Tibial nerve (tissue), 4 donors: ENCODE measurements at regions not wholly inside any gene's neighbourhood (a gene's known extent, or its start where the extent isn't known, plus 50 kb on each side); places are given as distances from the start of the nearest gene placed in this dataset.
"Not testable (repeated sequence)": the region's sequence is repeated elsewhere in the genome, so short reads cannot be mapped to it uniquely, and the experiment has no call there.

Source experiments
- DNase-seq, 2 donors: peaks; one replicate each; pipeline ENCODE4 v3.0.0-alpha.2; 2019; ENCODE audit warnings: low spot score in 2 of 2
- H3K27ac ChIP-seq, 4 donors: fragments of 200-600 bp; sonication (generic) in 3 of 4; one replicate each; pipeline ENCODE4 v1.5.1; 2017 to 2019; ENCODE audit warnings: mild to moderate bottlenecking in 1 of 4
- H3K27me3 ChIP-seq, 2 donors: fragments of 200-600 bp; sonication (generic) in 1 of 2; one replicate each; pipeline versions ENCODE4 v1.5.1 to v1.6.0; 2017 to 2019
- H3K36me3 ChIP-seq, 3 donors: fragments of 200-600 bp; sonication (generic); one replicate each; pipeline ENCODE4 v1.5.1; 2018 to 2019
- H3K4me1 ChIP-seq, 4 donors: fragments of 200-600 bp; sonication (generic) in 3 of 4; one replicate each; pipeline ENCODE4 v1.5.1; 2017 to 2019
- H3K4me3 ChIP-seq, 4 donors: fragments of 200-600 bp; sonication (generic) in 3 of 4; one replicate each; pipeline ENCODE4 v1.5.1; 2017 to 2019; ENCODE audit warnings: mild to moderate bottlenecking in 1 of 4, moderate library complexity in 1 of 4
- H3K9me3 ChIP-seq, 4 donors: fragments of 200-600 bp; sonication (generic) in 3 of 4; one replicate each; pipeline ENCODE4 v1.5.1; 2017 to 2019
- CTCF ChIP-seq, 5 experiments: fragments of 200-600 bp in 3 of 5; fragments of 450-650 bp in 2 of 5; sonication (generic) in 3 of 5; IDR thresholded peaks; one replicate each; pipeline ENCODE4 v1.5.1; 2016 to 2019; ENCODE audit warnings: antibody characterized with exemption in 5 of 5, mild to moderate bottlenecking in 3 of 5, moderate library complexity in 2 of 5
- EP300 ChIP-seq, 2 donors: sonication (generic); formaldehyde crosslinking; IDR thresholded peaks; one replicate each; pipeline ENCODE4 v1.6.1; 2017; ENCODE audit warnings: antibody characterized with exemption in 2 of 2, mild to moderate bottlenecking in 1 of 2
- POLR2A ChIP-seq, 2 donors: fragments of 450-650 bp; IDR thresholded peaks; one replicate each; pipeline ENCODE4 v1.6.1; 2017; ENCODE audit warnings: antibody characterized with exemption in 2 of 2, mild to moderate bottlenecking in 2 of 2, moderate library complexity in 2 of 2
- WGBS, 2 donors: methylation state at CpG; one replicate each; pipeline ENCODE4 v1.1.5; 2018; 5-methylcytosine and 5-hydroxymethylcytosine counted together

- H3K4me1 ChIP-seq: peaks cover 0 to 9% (median 0%) of the 10 kb centered on the region in 4 donors
- TF ChIP-seq POLR2A (IDR thresholded peaks at IDR 0.05) (no peak), EP300 (IDR thresholded peaks at IDR 0.05) (no peak), CTCF (IDR thresholded peaks at IDR 0.05) (no peak)
- no peaks in the 10 kb centered on the region for H3K9me3 ChIP-seq
- DNase-seq: no peak
- H3K36me3 ChIP-seq: no peaks in the 10 kb centered on the region
- H3K4me3 ChIP-seq: peak overlapping the region in 1 of 4 donors; percentile 6
- WGBS, 2 donors: 75 to 88% methylated on average over 2 to 3 of the region's 3 CpGs
- no peak overlapping the region for H3K27ac ChIP-seq
- no peaks in the 10 kb centered on the region for H3K27me3 ChIP-seq
Measured at GRCh38 chr1:117734403-117734802, 128.6 kb downstream of the TENT5C start.

GRCh38 chr1:117735045-117735992 is 129.5 kb downstream of the TENT5C start:
- 2% methylated on average over 2 of the region's 2 CpGs for WGBS, 2 donors
- H3K4me1 ChIP-seq: peaks cover 0 to 9% (median 0%) of the 10 kb centered on the region in 4 donors
- H3K36me3 ChIP-seq: no peaks in the 10 kb centered on the region
- peak overlapping the region; percentile 8 to 72 (median 57) for H3K27ac ChIP-seq
- peak overlapping the region in 2 of 4 donors; percentile 20 to 28 for H3K4me3 ChIP-seq
- peak in 1 of 2 donors; percentile 16 for DNase-seq
- no peak for TF ChIP-seq EP300 (IDR thresholded peaks at IDR 0.05)
- TF ChIP-seq POLR2A (IDR thresholded peaks at IDR 0.05): no peak
- TF ChIP-seq CTCF (IDR thresholded peaks at IDR 0.05): no peak
- no peaks in the 10 kb centered on the region for H3K27me3 ChIP-seq
- no peaks in the 10 kb centered on the region for H3K9me3 ChIP-seq

- H3K9me3 ChIP-seq: no peaks in the 10 kb centered on the region
- no peaks in the 10 kb centered on the region for H3K36me3 ChIP-seq
- DNase-seq: no peak
- peaks cover 0 to 5% (median 0%) of the 10 kb centered on the region in 4 donors for H3K4me1 ChIP-seq
- no peak overlapping the region for H3K4me3 ChIP-seq
- TF ChIP-seq CTCF (IDR thresholded peaks at IDR 0.05) (no peak), POLR2A (IDR thresholded peaks at IDR 0.05) (no peak), EP300 (IDR thresholded peaks at IDR 0.05) (no peak)
- WGBS, 2 donors: 97 to 100% methylated on average over 1 of the region's 1 CpG
- H3K27ac ChIP-seq: no peak overlapping the region
- H3K27me3 ChIP-seq: no peaks in the 10 kb centered on the region
Measured at GRCh38 chr1:117739504-117739903, 133.7 kb downstream of the TENT5C start.

GRCh38 chr1:117740496-117740895 is 134.6 kb downstream of the TENT5C start:
- no peaks in the 10 kb centered on the region for H3K4me1 ChIP-seq
- DNase-seq: no peak
- H3K4me3 ChIP-seq: no peak overlapping the region
- peaks cover 0 to 2% (median 0%) of the 10 kb centered on the region in 4 donors for H3K9me3 ChIP-seq
- WGBS, 2 donors: 43 to 47% methylated on average over 3 of the region's 3 CpGs
- no peaks in the 10 kb centered on the region for H3K27me3 ChIP-seq
- no peak overlapping the region for H3K27ac ChIP-seq
- H3K36me3 ChIP-seq: no peaks in the 10 kb centered on the region
- TF ChIP-seq CTCF (IDR thresholded peaks at IDR 0.05): no peak

GRCh38 chr1:117746565-117746964 is 140.7 kb downstream of the TENT5C start:
- H3K27me3 ChIP-seq, H3K4me3 ChIP-seq, DNase-seq, H3K4me1 ChIP-seq, H3K36me3 ChIP-seq, H3K27ac ChIP-seq: not testable (repeated sequence)
- peaks cover 0 to 14% (median 0%) of the 10 kb centered on the region in 4 donors for H3K9me3 ChIP-seq
